Cardiac muscle cell (in vitro differentiated cells and primary cell): ENCODE measurements at regions not wholly inside any gene's neighbourhood (a gene's known extent, or its start where the extent isn't known, plus 50 kb on each side); places are given as distances from the start of the nearest gene placed in this dataset.
A peak's percentile ranks its signal among the peaks of the same experiment; 100 is the strongest.

Source experiments
- DNase-seq, 2 donors: peaks; one replicate each; pipeline versions ENCODE4 v3.0.0 to v3.0.0-alpha.2; 2010 to 2017; ENCODE audit warnings: low read depth in 1 of 2, low spot score in 1 of 2
- H3K27ac ChIP-seq: fragments of 200-600 bp; sonication (generic); 2 replicates; pipeline ENCODE4 v1.5.1; 2016
- H3K27me3 ChIP-seq: fragments of 200-600 bp; sonication (generic); 2 replicates; pipeline ENCODE4 v1.6.0; 2016; ENCODE audit warnings: control low read depth
- H3K36me3 ChIP-seq: fragments of 200-600 bp; sonication (generic); 2 replicates; pipeline ENCODE4 v1.5.1; 2016; ENCODE audit warnings: control low read depth
- H3K4me1 ChIP-seq: fragments of 200-600 bp; sonication (generic); 2 replicates; pipeline ENCODE4 v1.8.1; 2017; ENCODE audit warnings: low read depth, mild to moderate bottlenecking, mixed run types
- H3K4me3 ChIP-seq: fragments of 200-600 bp; sonication (generic); 2 replicates; pipeline ENCODE4 v1.5.1; 2016; ENCODE audit warnings: mild to moderate bottlenecking
- H3K9me3 ChIP-seq: fragments of 200-600 bp; sonication (generic); 2 replicates; pipeline ENCODE4 v1.5.1; 2017; ENCODE audit warnings: low read depth, mild to moderate bottlenecking, control low read depth
- CTCF ChIP-seq: IDR thresholded peaks from 2 replicates; pipeline ENCODE4 v1.5.1; 2012; ENCODE audit warnings: low read depth, mild to moderate bottlenecking, low read length

GRCh38 chr16:86427433-86427851 is 82.9 kb upstream of the FOXF1 start:
- TF ChIP-seq CTCF, result no peak
- no peak for DNase-seq
- no peaks in the 10 kb centered on the region for H3K36me3 ChIP-seq
- H3K4me1 ChIP-seq, result peaks cover 11% of the 10 kb centered on the region
- no peaks in the 10 kb centered on the region for H3K9me3 ChIP-seq
- H3K27ac ChIP-seq, result no peak overlapping the region
- H3K4me3 ChIP-seq, result no peak overlapping the region
- H3K27me3 ChIP-seq, result no peaks in the 10 kb centered on the region

- H3K4me3 ChIP-seq, result no peak overlapping the region
- peaks cover 11% of the 10 kb centered on the region for H3K4me1 ChIP-seq
- DNase-seq, result peak; percentile 4 to 16
- H3K27me3 ChIP-seq, result peaks cover 8% of the 10 kb centered on the region
- no peaks in the 10 kb centered on the region for H3K9me3 ChIP-seq
- TF ChIP-seq CTCF, result no peak
- no peak overlapping the region for H3K27ac ChIP-seq
- no peaks in the 10 kb centered on the region for H3K36me3 ChIP-seq
These were observed 81.4 kb upstream of the FOXF1 start for GRCh38 chr16:86428729-86429517.

- Histone ChIP-seq H3K27ac (no peak overlapping the region), H3K27me3 (peaks cover 10% of the 10 kb centered on the region), H3K4me1 (peaks cover 11% of the 10 kb centered on the region), H3K4me3 (no peak overlapping the region), H3K36me3 (no peaks in the 10 kb centered on the region), H3K9me3 (no peaks in the 10 kb centered on the region)
- DNase-seq, result no peak
- TF ChIP-seq CTCF, result no peak
These were observed 80.7 kb upstream of the FOXF1 start for GRCh38 chr16:86429663-86430062.

GRCh38 chr16:86430814-86431213 is 79.5 kb upstream of the FOXF1 start:
- peaks cover 16% of the 10 kb centered on the region for H3K27me3 ChIP-seq
- H3K27ac ChIP-seq, result no peak overlapping the region
- H3K9me3 ChIP-seq, result no peaks in the 10 kb centered on the region

GRCh38 chr16:86431540-86431939 is 78.8 kb upstream of the FOXF1 start:
- no peak for DNase-seq
- Histone ChIP-seq H3K4me1 (peaks cover 11% of the 10 kb centered on the region), H3K4me3 (no peak overlapping the region), H3K36me3 (no peaks in the 10 kb centered on the region), H3K9me3 (no peaks in the 10 kb centered on the region), H3K27ac (no peak overlapping the region), H3K27me3 (peaks cover 22% of the 10 kb centered on the region)
- no peak for TF ChIP-seq CTCF

More at GRCh38 chr16:86430814-86431213, 79.5 kb upstream of the FOXF1 start:
- H3K36me3 ChIP-seq, result no peaks in the 10 kb centered on the region
- H3K4me1 ChIP-seq, result peaks cover 11% of the 10 kb centered on the region
- no peak for TF ChIP-seq CTCF
- no peak for DNase-seq
- H3K4me3 ChIP-seq, result no peak overlapping the region
